OCI-LY7 (cell line): ENCODE measurements at regions not wholly inside any gene's neighbourhood (a gene's known extent, or its start where the extent isn't known, plus 50 kb on each side); places are given as distances from the start of the nearest gene placed in this dataset.
A peak's percentile ranks its signal among the peaks of the same experiment; 100 is the strongest.

Experiments used
- BruUV-seq: library from RNA; stranded (reverse); fragments of 400-500 nt; replicated peaks from 2 replicates; lab custom pipeline; 2021; lab: Mats Ljungman, UMichigan
- CTCF ChIA-PET: fragments of 300-600 bp; sonication (Branson Sonifier 250); formaldehyde crosslinking; loops from one replicate; lab custom pipeline; 2022; ENCODE audit warnings: antibody characterized with exemption; ENCODE audit not compliant: unreplicated experiment; lab: Charles Lee
- POLR2A ChIA-PET: fragments of 300-600 bp; sonication (Branson Sonifier 250); formaldehyde crosslinking; loops from one replicate; lab custom pipeline; 2022; ENCODE audit warnings: antibody characterized with exemption; lab: Charles Lee
- DNase-seq: peaks from one replicate; pipeline ENCODE4 v3.0.0-alpha.2; 2015; ENCODE audit warnings: low spot score
- H2AFZ ChIP-seq: fragments of 200-600 bp; sonication (generic), shearing (Covaris generic); 2 replicates; pipeline ENCODE4 v1.6.1; 2014; ENCODE audit warnings: mild to moderate bottlenecking, antibody characterized with exemption, low read length, moderate library complexity
- H3K27ac ChIP-seq: fragments of 200-600 bp; sonication (generic); 2 replicates; pipeline ENCODE4 v1.5.1; 2014; ENCODE audit warnings: mixed run types, low read depth, mild to moderate bottlenecking, moderate library complexity, low read length, inconsistent platforms; ENCODE audit not compliant: poor library complexity, severe bottlenecking
- H3K36me3 ChIP-seq: fragments of 200-600 bp; sonication (generic); 2 replicates; pipeline ENCODE4 v1.6.1; 2014; ENCODE audit warnings: mild to moderate bottlenecking, antibody characterized with exemption, low read length, moderate library complexity, mixed read lengths; ENCODE audit not compliant: insufficient read depth
- H3K4me1 ChIP-seq: fragments of 200-600 bp; sonication (generic); 2 replicates; pipeline ENCODE4 v1.5.1; 2014; ENCODE audit warnings: mild to moderate bottlenecking, low read length; ENCODE audit not compliant: insufficient read depth, poor library complexity, severe bottlenecking
- H3K4me2 ChIP-seq: fragments of 200-600 bp; sonication (generic); 2 replicates; pipeline ENCODE4 v1.6.1; 2014; ENCODE audit warnings: mild to moderate bottlenecking, low read length
- H3K4me3 ChIP-seq: fragments of 200-600 bp; sonication (generic); 2 replicates; pipeline ENCODE4 v1.5.1; 2014; ENCODE audit warnings: mild to moderate bottlenecking, low read depth, low read length; ENCODE audit not compliant: poor library complexity, severe bottlenecking
- H3K79me2 ChIP-seq: fragments of 200-600 bp; sonication (generic); 2 replicates; pipeline ENCODE4 v1.6.1; 2016; ENCODE audit warnings: low read depth, mild to moderate bottlenecking, low read length, moderate library complexity, mixed read lengths; ENCODE audit not compliant: insufficient read depth
- H3K9me2 ChIP-seq: fragments of 200-600 bp; sonication (generic); 2 replicates; pipeline ENCODE4 v1.6.1; 2016; ENCODE audit warnings: mild to moderate bottlenecking, low read length, mixed read lengths; ENCODE audit not compliant: insufficient read depth
- H3K9me3 ChIP-seq: fragments of 200-600 bp; sonication (generic); 2 replicates; pipeline ENCODE4 v1.6.1; 2014; ENCODE audit warnings: mild to moderate bottlenecking, mixed run types, low read length, mixed read lengths
- H4K20me1 ChIP-seq: fragments of 200-600 bp; sonication (generic); 2 replicates; pipeline ENCODE4 v1.6.1; 2014; ENCODE audit warnings: mild to moderate bottlenecking, antibody characterized with exemption, low read length, moderate library complexity, mixed read lengths; ENCODE audit not compliant: insufficient read depth
- CTCF ChIP-seq: fragments of 200-600 bp; sonication (generic); conservative IDR thresholded peaks from 2 replicates; pipeline ENCODE4 v1.5.1; 2014; ENCODE audit warnings: mild to moderate bottlenecking, antibody characterized with exemption, low read length, moderate library complexity, mixed read lengths
- EZH2phosphoT487 ChIP-seq: fragments of 200-600 bp; sonication (generic); IDR thresholded peaks from 2 replicates; pipeline ENCODE4 v1.6.1; 2018; ENCODE audit warnings: low read depth, borderline replicate concordance, mild to moderate bottlenecking, mixed run types, antibody characterized with exemption, low read length, moderate library complexity, mixed read lengths
- intact Hi-C: fragments of 100-400 bp; cut with micrococcal nuclease; formaldehyde crosslinking; loops from one replicate; pipeline ENCODE4 v1.10.0; 2022; ENCODE audit not compliant: unreplicated experiment

GRCh38 chr5:57653636-57654290 lies 171.2 kb upstream of the ACTBL2 start:
- no peaks in the 10 kb centered on the region for H3K36me3 ChIP-seq
- no TSS peak for BruUV-seq
- no peak overlapping the region for H3K27ac ChIP-seq
- no peaks in the 10 kb centered on the region for H3K9me3 ChIP-seq
- H3K9me2 ChIP-seq = no peaks in the 10 kb centered on the region
- no peaks in the 10 kb centered on the region for H3K4me1 ChIP-seq
- no peaks in the 10 kb centered on the region for H4K20me1 ChIP-seq
- no peak overlapping the region for H3K4me3 ChIP-seq
- H2AFZ ChIP-seq = no peak overlapping the region
- no peaks in the 10 kb centered on the region for H3K79me2 ChIP-seq
- CTCF ChIA-PET = no interaction called here
- DNase-seq = no peak
- no peak overlapping the region for H3K4me2 ChIP-seq
- POLR2A ChIA-PET = no interaction called here
- TF ChIP-seq EZH2phosphoT487 (no peak), CTCF (no peak)
- intact Hi-C loops = no loop called here

GRCh38 chr5:57651127-57651526 lies 168.5 kb upstream of the ACTBL2 start:
- POLR2A ChIA-PET = interaction anchor here (0.5 kb wide), 1 partner anchor 38 kb away, joined by 4 read pairs; no protein-coding TSS in a partner anchor
- H3K9me3 ChIP-seq = no peaks in the 10 kb centered on the region
- H3K4me3 ChIP-seq = no peak overlapping the region
- H3K27ac ChIP-seq = no peak overlapping the region
- BruUV-seq = no TSS peak
- intact Hi-C loops = loop anchor here (2.0 kb wide), 1 partner anchor 810 kb away; the partner anchor contains the start of gene PLK2
- H3K79me2 ChIP-seq = no peaks in the 10 kb centered on the region
- TF ChIP-seq CTCF (no peak), EZH2phosphoT487 (no peak)
- no peak overlapping the region for H2AFZ ChIP-seq
- H3K9me2 ChIP-seq = no peaks in the 10 kb centered on the region
- no peaks in the 10 kb centered on the region for H4K20me1 ChIP-seq
- no peaks in the 10 kb centered on the region for H3K4me1 ChIP-seq
- H3K4me2 ChIP-seq = no peak overlapping the region
- H3K36me3 ChIP-seq = no peaks in the 10 kb centered on the region
- CTCF ChIA-PET = no interaction called here
- DNase-seq = no peak

GRCh38 chr5:57650360-57651069 lies 167.9 kb upstream of the ACTBL2 start:
- ChIA-PET POLR2A (interaction anchor here (0.5 to 1.3 kb wide), 2 partner anchors 20 to 363 kb away, joined by 4 to 5 read pairs; no protein-coding TSS in a partner anchor), CTCF (interaction anchor here (0.9 to 1.2 kb wide), 2 partner anchors 8 to 10 kb away, joined by 3 read pairs; no protein-coding TSS in a partner anchor)
- TF ChIP-seq EZH2phosphoT487 (no peak), CTCF (peak; percentile 82)
- Histone ChIP-seq H3K4me2 (no peak overlapping the region), H2AFZ (no peak overlapping the region), H3K36me3 (no peaks in the 10 kb centered on the region), H3K9me2 (no peaks in the 10 kb centered on the region), H3K4me3 (no peak overlapping the region), H3K4me1 (no peaks in the 10 kb centered on the region), H4K20me1 (no peaks in the 10 kb centered on the region), H3K27ac (no peak overlapping the region), H3K9me3 (no peaks in the 10 kb centered on the region), H3K79me2 (no peaks in the 10 kb centered on the region)
- no TSS peak for BruUV-seq
- intact Hi-C loops = loop anchor here (2.0 kb wide), 1 partner anchor 810 kb away; the partner anchor contains the start of gene PLK2
- peak; percentile 29 for DNase-seq
